Activated CD8-positive, alpha-beta memory T cell treated with anti-CD3 and anti-CD28 coated beads for 4 hours (primary cell): ENCODE measurements at regions not wholly inside any gene's neighbourhood (a gene's known extent, or its start where the extent isn't known, plus 50 kb on each side); places are given as distances from the start of the nearest gene placed in this dataset.

Source experiments
- DNase-seq, 2 donors: peaks; one replicate each; pipeline ENCODE4 v3.0.0-alpha.2; 2020; ENCODE audit warnings: low read depth in 2 of 2

- no peak for DNase-seq
Observed at GRCh38 chr5:112625689-112626438, 111.8 kb upstream of the APC start.

DNA sequence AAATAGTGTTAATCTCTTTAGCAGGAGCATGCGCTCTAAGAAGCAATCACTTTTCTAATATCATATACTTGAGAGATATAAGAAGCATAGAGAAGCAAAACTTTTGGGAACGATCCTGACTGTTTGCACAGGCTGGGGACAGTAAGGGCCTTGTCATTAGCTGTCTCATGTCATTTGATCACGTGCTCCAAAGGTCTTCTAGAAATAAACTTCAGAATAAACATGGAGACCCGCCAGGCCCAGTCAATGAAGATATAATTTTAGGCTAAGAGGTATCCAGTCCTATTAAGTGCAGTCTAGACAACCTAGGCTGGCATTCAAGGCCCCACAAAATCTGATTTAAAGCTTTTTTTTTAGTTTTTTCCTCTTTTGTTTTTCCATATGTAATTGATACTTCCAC lies 111.0 kb upstream of the APC start:
- DNase-seq, result no peak

- no peak for DNase-seq
Observed at GRCh38 chr5:112628214-112628980, 109.3 kb upstream of the APC start.

DNA sequence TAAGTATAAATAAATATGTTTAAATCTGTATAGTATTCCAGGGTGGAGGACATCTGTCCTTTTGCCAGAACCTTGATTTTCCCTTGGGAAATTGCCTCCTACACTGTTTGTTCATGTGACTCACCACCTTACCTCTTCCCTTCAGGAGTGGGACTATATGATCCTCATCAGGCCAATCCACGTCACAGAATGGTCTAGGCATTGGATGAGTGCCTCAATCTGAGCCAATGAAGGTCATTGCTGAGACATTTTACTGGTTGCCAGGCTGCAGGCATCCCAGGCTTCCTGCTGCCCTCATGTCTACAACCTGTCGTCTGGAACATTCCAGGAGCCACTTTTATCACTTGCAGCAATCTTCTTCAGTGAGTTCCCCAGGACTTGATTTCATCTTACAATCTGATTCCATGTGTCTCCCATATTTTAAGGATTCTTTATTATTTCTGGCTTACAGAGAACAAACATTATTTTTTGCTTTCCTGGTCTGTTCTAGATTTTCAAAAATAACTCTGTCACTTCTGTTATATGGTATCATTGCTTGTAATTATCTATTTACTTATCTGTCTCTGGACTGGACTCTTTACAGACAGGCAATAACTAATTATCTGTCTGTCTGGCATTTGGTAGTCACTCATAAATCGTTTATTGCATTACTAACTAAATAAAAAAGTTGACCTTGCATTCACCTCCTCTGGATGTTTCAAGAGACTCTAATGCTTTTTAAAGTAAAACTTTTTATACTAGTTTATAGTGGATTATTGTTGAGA lies 107.3 kb upstream of the APC start:
- DNase-seq, result no peak

GRCh38 chr5:112634166-112634565 lies 103.5 kb upstream of the APC start:
- DNase-seq, result no peak

- DNase-seq, result no peak
Observed at GRCh38 chr5:112634796-112635195, 102.9 kb upstream of the APC start.

DNA sequence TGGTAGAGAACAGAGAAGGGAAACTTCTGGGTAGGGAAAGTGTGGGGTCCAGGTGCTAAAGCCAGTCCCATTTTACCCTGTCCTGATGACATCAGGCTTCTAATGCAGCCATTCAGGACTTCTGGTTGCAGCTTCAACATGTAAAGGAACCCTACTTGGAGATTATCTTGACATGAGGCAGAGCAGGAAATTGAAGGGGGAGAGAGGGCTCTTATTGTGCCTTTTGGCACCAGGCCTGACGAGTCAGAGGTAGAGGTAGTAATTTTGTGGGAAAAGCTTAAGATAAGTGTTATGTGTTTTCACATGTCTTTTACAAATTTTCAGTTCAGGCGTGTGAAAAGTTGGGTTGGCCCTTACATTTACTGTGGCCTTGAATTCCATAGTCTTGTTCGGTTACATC lies 102.4 kb upstream of the APC start:
- DNase-seq, result no peak

- no peak for DNase-seq
Observed at GRCh38 chr5:112635771-112636731, 101.6 kb upstream of the APC start.

- no peak for DNase-seq
Observed at GRCh38 chr5:112636751-112637150, 100.9 kb upstream of the APC start.

DNA sequence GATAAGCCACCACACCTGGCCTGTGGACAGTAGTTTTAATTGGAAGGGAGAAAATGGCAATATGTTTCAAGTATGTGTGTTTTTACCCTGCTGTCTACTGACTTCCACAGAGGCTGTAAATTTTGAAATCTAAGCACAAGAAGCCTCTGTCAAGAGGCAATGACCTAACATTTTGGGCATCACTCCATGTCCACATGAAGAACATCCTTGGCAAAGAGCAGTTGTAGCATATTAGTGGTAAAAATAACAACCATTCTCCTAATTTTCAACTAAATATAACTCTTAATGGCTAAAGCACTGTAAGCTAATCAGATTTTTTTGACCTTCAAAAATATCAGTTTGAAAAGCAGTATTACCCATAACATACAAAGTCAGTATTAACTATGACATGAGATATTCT lies 100.3 kb upstream of the APC start:
- no peak for DNase-seq

GRCh38 chr5:112640546-112640945 lies 97.1 kb upstream of the APC start:
- no peak for DNase-seq

DNA sequence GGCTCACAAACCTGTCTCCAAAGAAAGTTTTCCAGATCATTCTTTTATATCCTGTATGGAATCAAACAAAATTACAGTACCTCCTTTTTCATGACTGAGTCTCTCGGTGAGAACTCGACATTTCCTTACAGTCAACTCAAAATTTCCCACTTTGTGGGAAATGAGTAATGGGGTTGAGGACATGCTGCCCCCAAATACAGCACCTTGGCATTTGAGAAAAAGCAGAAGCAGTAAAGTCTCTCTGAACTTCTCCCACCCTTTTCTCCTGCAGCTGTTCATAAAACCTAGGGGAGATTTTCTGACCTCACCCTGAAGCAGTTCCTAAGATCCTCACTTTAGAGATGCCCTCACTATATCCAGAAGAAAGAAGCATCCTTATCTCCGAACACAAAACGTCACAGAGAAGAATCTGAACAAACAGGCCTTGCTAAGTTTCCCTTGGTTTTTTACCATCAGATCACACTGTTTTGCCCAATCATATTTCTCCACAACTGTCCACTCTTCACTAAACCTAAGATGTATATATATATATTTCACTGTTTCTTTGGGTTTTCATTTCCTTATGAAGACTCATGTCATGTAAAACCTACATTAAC lies 96.1 kb upstream of the APC start:
- no peak for DNase-seq

GRCh38 chr5:112642885-112643284 lies 94.8 kb upstream of the APC start:
- DNase-seq, result no peak

DNA sequence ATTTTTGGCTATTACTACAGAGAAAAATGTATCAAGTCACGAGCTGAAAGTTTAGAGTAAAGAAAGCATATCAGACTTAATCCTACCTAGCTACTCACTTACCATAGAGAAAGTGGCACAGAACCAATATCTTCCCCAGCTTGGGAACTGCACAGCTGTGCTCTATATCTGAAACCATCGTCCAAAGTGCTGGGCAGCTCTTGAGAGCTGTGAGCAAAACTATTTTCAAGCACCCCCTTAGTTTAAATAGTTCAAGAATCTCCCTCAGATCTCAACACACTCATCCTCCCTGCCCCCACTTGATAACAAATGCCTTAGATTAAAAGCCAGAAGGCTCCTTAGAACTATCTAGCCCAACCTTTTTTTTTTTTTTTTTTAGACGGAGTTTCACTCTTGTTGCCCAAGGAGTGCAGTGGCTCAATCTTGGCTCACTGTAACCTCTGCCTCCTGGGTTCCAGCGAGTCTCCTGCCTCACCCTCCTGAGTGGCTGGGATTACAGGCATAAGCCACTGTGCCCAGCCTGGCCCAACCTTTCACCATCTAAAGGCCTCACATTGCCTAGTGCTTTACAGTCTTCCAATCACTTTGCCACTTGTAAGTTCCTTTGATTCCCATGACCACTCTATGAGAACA lies 94.2 kb upstream of the APC start:
- no peak for DNase-seq

DNA sequence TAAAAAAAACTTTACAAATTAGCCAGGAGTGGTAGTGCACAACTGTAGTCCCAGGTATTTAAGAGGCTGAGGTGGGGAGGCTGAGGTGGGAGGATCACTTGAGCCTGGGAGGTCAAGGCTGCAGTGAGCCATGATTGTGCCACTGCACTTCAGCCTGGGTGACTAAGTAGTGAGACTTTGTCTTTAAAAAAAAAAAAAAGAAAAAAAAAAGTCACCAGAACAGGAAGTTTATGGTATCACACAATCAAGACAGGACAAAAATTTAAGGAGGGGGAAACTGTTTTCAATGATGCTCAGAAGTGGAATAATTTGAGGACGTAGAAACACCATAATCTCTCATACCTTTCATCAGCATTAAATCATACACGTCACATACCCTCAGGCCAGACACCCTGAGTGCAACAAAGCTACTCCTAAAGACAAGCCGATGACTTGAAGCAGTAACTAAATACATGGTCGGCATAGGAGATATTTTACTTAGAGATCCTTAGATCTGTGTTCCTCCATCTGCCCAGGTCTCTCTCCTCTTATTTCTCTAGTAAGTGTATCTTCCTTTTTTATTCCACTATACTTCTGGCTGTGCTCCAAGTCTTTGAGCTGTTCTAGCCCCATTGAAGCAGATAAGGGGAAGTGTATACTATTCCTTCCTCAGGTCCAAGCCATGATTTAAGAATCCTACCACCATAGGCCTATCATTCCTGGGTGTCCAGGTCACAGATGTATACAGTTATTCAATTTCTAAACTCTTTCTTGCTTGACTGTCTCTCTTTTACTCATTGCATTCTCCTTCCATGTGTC lies 91.3 kb upstream of the APC start:
- no peak for DNase-seq

DNA sequence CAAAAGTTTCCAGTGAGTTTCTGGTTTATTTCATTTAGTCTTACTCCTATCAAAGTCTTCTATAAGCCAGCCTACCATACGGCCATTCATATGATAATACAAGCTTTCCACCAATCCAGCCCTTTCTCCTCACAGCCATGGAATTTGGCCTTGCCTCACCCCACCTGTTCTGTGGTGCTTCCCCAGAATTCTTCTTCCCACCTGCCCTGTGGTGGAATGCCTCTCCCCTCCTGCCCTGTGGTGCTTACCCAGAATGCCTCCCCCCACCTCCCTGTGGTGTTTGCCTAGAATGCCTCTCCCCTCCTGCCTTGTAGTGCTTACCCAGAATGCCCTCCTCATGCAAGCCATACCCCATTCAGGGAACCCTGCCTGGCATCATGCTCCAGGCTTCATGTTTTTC lies 90.3 kb upstream of the APC start:
- no peak for DNase-seq

- no peak for DNase-seq
Observed at GRCh38 chr5:112648264-112648663, 89.4 kb upstream of the APC start.

- no peak for DNase-seq
Observed at GRCh38 chr5:112649882-112650281, 87.8 kb upstream of the APC start.

GRCh38 chr5:112653638-112654205 lies 84.0 kb upstream of the APC start:
- no peak for DNase-seq
